GM19328 (cell line): ENCODE measurements at regions not wholly inside any gene's neighbourhood (a gene's known extent, or its start where the extent isn't known, plus 50 kb on each side); places are given as distances from the start of the nearest gene placed in this dataset.
"Not testable (repeated sequence)": the region's sequence is repeated elsewhere in the genome, so short reads cannot be mapped to it uniquely, and the experiment has no call there.

Experiments
- ATAC-seq: cut with Tn5 transposase; IDR thresholded peaks from one replicate; pipeline ENCODE4 v1.9.1; 2021; ENCODE audit warnings: mild to moderate bottlenecking, moderate library complexity; ENCODE audit not compliant: unreplicated experiment

DNA sequence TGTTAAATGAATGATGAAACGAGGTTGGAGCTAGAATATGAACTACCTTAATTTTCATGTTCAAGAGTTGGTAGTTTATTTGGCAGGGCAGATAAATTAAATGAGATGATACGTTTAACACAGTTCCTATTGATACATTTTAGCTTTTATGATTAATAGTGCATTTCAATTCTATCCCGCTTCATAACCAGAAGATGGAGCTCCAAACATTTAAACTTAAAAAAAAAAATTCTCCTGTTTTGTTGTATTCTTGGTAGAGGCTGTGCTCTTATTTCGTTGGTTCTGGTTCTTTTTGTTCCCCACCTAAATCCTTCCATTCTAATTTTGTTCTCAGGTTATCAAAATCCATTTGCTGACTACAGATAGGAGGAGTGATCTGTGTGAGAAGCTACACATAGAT, 71.8 kb upstream of the PTPN13 start:
- ATAC-seq, result no peak

GRCh38 chr4:86523333-86523732, 70.8 kb upstream of the PTPN13 start:
- no peak for ATAC-seq

- not testable (repeated sequence) for ATAC-seq
Observed at GRCh38 chr4:86527713-86528112, 66.4 kb upstream of the PTPN13 start.

DNA sequence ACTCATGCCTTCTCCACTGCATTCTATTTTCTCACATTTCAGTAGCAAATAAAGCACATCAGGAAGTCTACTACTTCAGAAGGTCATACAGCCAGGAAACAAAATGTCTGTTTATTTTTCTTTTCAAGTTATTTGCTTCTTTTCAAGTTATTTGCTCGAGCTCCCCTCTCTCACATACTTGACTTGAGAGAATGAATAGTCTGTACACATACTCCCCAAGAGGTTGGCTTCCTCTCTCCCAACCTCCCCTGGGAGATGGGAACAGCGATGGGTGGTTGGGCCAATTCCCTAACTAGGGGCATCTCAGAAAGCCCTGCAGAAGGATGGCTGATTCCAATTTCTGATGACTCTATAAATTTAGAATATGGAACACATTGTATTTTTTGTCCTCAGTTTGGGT, 64.7 kb upstream of the PTPN13 start:
- ATAC-seq, result no peak

- no peak for ATAC-seq
Observed at GRCh38 chr4:86530183-86530582, 63.9 kb upstream of the PTPN13 start.

GRCh38 chr4:86531440-86531839, 62.7 kb upstream of the PTPN13 start:
- no peak for ATAC-seq

DNA sequence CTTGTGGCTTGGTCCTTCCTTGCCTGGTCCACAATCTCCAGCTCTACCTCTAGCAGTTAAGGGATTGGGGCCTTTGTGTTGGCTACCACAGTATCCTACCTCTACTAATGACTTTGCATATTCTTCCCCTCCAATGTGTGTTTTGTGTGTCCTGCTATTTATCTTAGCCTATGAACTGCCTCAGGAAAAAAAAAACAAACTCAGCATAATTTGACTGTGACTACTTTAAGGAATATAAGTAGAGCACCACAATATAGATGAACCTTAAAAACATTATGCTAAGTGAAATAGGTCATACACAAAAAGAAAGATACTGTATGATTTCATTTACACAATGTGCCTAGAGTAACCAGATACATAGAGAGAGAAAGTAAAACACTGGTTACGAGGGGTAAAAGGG, 61.3 kb upstream of the PTPN13 start:
- ATAC-seq, result no peak

DNA sequence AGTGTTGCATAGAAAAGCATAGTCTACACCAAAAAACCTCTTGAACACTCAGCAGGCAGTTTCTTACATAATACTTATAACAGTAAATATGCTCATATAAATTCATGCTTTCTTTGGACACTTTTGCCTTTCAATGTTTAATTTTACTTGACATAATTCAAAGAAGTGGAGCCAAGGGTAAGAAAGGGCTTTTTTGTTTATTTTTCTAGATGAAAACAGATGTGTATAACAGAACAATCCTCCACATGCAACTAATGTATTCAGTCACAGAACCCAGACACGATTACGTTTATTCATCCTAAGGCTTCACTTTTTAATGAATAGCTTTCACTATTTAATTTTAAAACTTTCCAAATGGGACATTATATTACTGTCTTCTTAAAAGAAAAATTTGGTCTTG, 58.0 kb upstream of the PTPN13 start:
- ATAC-seq, result no peak

GRCh38 chr4:86542319-86543027, 51.6 kb upstream of the PTPN13 start:
- no peak for ATAC-seq

- no peak for ATAC-seq
Observed at GRCh38 chr4:86543080-86543479, 51.0 kb upstream of the PTPN13 start.

DNA sequence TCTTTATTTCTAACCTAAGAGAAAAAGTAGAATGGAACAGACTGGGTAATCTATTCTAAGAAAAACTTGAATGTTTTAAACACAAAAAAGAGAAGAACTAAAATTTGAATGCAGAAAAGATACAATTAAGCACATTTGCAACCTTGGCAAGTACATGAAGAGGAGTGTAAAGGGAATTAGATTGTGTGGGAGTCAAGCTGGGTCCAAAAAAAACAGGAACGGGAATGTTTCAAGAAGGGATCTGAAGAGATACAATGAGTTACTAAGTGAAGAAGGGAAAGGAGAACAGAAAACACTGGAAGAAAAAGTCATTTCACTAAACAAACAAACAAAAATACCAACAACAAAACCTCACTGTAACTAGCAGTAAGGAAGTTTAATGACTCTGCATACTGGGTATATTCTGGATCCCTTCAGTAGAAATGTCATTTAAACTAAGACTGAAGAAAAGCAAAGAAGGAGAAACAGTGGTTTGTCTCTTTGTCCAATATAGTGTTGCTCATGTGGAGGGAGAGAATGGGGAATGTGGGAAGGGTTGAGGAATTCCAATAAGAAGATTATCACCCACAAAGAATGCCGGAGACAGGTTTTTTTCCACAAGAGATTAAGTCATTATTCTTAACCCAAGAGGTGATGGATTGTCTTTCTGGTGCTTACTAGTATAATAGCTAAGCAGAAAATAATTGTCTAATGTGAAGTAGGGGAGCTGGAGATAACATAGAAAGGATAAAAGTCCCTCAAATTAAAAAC, 50.4 kb upstream of the PTPN13 start:
- ATAC-seq, result no peak

- ATAC-seq, result peak; percentile 74
Observed at GRCh38 chr4:86544310-86544966, 49.7 kb upstream of the PTPN13 start.
